HG03439 (cell line): ENCODE measurements at regions not wholly inside any gene's neighbourhood (a gene's known extent, or its start where the extent isn't known, plus 50 kb on each side); places are given as distances from the start of the nearest gene placed in this dataset.

Experiments used
- ATAC-seq: cut with Tn5 transposase; IDR thresholded peaks from one replicate; pipeline ENCODE4 v1.9.1; 2021; ENCODE audit warnings: mild to moderate bottlenecking, moderate library complexity; ENCODE audit not compliant: unreplicated experiment

DNA sequence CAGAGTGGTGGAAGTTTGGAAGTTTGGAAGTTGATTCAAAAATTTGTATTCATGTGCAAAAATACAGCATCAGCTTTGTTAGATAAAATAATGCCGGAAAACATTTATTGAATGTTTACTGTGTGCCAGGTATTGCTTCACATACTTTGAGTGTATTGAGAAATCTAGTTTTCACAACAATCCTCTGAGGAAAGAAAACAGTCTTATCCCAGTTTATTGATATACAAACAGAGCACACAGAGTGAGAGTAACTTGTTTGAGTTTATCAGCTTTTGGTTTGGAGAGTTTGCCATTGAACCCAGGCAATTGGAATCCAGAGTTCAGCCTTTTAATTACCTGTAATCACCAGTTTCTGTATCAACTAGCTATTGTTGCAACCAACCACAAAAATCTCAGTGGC, 127.2 kb upstream of the RPS6KA3 start:
- ATAC-seq: no peak

DNA sequence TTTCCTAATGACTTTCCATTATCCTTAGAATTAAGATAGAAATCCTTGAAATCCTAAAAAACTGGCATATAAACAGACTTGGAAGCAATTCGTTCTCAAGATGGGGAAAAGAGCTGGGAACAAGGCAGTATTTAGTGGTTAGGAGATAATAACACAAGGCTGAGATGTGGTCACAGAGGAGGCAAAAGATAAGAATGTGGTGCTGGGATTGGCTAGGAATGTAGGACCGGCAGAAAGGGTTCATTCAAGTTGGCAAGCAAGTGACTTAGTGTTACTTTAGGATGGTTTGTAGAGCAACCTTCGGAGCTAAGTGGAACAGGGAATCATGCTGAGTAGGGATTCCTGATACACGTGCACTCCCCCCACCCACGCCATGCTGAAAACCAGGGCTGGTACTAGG, 121.9 kb upstream of the RPS6KA3 start:
- no peak for ATAC-seq

DNA sequence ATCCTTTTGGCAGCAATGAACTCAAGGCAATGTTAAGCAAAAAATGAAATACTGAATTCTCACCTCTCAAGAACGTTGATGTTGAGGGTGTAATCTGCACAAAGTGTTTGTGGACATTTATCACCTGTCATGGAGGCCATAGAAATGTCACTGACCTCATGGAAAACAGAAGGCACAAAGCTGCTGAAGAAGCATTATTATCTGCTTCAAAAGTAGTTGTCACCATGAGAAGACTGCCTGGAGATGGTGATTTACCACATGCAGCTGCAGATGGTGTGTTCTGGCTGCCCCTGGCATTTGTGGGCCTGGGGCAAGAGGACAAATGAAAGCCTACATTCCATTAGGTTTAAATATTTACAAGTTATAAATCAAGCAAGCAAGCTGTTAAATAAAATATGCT, 116.8 kb upstream of the RPS6KA3 start:
- ATAC-seq: no peak

DNA sequence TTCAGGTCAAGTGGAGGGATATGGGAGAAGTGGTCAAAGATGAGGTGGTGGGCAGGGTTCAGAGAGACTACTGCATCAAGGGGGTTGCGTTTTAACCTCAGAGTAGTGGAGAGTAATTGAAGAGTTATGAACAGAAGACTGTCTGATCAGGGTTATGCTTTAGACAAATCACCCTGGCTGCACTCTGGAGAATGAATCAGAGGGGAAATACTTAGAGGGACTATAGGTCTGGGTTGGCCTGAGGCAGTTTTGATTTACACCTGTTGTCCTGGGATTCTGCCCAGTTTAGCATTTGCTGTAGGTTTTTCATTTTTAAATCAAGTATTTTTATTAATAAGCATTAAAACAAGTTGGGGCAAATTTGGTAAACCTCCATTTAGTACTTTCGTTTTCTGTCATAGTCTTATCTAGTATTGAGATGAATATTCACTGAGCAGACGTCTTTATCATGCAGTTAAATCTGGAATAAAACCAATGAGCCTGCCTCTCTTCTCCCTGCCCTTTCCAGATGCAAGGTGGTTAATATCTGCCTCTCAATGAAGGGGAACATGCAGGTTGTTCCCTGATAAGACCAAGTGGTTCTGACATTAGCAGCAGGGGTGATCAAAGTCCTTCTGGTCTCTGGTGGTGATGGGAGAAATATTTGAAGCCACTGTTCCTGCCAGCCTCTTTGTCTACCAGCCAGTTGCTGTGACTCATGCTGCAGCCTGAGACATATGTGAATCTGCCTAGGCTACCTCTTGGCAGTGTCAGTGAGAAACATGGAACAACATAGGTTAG, 116.0 kb upstream of the RPS6KA3 start:
- ATAC-seq: peak; percentile 75

DNA sequence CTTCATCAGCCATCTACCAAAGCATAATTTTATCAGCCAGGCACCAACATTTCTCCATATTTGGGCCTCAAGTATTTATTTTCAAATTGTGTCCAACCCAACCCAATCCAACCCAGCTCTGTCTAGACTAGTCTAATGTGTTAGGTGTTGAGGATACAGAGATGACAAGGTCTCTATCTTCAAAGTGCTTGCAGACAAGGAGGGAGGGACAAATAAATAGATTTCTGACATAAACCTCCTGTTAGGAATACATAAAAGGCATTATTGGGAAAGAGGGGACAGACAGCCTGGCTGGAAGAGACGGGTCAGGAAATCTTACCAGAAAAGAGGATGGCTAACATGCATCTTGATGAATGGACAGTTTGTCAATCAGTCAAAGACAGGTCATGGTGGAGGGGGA, 115.4 kb upstream of the RPS6KA3 start:
- ATAC-seq: no peak

DNA sequence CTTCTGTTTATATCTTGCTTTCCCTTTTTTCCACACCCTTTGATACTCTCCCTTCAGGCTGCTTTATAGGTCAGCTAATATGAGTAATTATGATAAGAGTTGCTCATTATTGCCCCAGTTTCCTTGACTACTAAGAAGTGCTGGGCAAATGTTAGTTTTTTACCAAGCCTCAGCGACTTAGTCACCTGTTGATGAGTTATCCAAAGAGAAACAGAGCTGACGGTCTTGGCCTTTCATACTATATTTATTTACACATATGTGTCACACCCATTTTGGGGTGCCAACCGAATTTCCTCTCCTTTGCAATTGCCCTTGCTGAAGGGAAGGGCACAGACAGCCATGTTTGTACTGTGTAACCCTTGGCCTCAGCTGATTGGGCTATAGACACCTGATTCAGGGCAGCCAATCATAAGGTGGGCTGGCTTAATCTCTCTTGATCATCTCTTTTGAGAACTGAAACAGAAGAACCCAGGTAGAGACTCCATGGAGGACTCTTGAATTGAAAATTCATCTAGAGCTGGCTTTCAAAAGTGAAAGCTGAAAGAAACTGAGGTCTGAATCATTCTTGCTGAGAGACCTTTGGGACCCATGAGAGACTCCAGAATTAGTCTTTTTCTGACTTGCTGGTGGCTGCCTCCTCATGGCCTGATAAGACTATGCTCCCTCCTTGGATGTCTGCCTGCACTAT, 111.7 kb upstream of the RPS6KA3 start:
- peak; percentile 58 for ATAC-seq

DNA sequence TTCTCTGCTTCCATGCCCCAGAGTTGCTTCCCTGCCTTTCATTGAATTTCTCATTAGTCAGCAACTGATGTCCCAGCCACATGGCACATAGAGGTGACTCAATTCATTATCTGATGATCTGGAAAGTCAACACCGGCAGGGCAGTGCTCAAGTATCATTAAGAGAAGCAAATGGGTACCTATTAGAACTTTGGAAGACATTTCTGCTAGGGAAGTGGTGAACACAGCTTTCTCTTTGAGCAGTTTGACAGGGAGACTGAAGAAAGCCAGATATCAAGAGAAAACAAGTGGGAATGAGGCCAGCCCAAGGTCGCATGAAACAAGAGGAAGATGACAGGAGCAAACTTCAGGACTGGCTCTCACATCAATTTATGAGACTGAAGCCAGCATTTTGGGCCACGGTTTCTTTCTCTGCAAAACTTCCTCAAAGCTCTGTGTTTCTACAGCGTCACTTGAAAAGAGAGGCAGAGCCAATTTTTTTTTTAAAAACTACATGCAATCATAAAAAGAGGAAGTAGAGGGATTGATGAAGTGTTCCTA, 108.3 kb upstream of the RPS6KA3 start:
- ATAC-seq: no peak

DNA sequence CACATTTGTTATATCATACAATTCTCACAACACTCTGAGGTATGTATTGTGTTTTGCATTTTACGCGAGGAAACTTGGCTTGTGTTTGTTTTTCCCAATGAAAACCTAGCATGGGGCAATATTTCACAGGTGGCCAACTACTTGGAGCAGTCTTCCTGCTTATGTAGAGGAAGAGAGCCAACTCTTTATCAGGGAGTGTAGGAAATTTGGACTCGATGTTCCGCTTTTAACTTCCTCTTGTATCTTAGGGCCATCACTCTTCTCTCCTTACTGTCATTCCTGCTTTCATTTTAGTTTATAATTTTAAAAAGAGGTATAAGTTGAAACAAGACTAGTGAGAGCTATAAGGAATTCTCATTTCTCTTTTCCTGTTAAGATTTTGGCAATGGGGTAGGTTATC, 107.7 kb upstream of the RPS6KA3 start:
- no peak for ATAC-seq

DNA sequence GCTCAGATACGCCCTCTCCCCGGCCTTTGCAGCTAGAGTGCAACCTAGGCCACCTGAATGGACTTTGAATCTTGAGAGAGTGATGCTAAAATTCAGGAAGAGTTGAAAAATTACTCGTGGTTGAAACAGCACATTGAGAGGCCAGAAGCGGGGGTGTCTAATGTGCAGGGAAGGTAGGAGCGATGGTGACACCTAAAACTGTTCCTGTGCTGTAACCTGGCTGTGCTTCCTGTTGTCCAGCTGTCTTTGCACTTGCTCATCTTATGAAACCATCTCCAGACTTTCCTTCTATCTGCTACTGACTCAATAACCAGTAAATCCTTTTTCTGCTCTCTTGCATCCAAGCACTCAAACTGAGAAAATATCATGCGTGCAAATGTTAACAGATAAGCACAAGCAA, 106.4 kb upstream of the RPS6KA3 start:
- ATAC-seq: no peak

DNA sequence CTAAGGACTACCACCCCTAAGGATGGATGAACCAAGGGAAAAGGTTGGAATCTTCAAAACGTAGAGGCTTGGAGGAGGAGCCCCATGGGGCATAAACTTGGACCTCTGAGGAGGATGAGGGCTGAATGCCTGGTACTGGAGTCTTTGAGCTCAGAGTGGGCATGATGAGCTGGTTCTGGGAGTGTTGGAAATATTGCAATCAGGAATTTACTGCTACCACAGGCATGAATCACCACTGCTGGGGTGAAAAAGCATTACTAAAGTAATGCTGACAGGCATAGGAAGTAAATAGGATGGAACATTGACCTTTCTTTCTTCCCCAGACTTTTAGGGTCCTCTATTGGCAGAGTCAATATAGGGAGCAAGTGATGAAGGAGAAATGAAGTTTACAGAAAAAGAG, 105.8 kb upstream of the RPS6KA3 start:
- ATAC-seq: no peak

DNA sequence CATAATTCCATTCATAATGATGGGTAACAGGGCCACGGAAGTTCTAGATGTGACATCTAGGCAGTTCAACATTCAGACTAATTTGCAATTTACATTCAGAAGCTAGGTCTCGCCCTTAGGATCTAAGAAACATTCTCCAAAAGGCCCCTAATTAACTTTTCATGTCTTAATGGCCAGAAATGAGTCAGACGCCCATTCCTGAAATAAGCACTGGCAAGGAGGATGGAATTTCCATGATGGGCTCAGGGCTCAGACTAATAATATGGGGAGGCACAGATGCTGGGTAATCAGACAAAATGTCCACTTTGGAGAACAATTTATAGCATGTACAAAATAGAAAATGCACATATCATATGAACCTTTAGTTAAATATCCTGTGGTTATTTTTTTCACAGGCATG, 102.8 kb upstream of the RPS6KA3 start:
- no peak for ATAC-seq

DNA sequence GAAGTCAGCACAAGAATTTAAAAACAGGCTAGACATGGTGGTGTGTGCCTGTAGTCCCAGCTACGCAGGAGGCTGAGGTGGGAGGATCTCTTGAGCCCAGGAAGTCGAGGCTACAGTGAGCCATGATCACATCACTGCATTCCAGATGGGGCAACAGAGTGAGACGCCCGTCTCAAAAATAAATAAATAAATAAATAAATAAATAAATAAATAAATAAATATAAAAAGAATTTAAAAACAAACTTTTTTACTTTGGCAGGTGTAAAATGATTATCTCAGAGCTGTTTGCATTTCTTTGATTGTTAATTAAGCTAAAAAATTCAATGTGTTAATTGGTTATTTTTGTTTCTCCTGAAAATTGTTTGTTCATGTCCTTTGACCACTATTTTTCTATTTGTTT, 97.5 kb upstream of the RPS6KA3 start:
- ATAC-seq: no peak

DNA sequence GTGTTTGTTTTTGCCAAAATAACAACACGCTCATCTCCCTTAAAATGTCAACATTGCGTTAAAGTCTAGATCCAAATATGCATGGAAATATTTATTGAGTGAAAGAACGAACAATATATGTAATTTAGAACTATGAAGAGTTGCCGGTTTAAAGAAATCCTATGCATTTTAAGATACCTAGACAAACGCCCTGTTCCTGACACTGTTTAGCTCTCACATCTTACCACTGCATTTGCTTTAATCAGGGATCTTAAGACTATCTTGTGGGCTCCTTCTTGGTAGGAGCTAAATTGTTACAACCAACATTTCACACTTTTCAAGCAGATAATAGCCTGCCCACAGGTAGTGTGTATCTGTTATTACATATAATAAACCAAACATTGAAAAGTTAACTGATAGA, 96.6 kb upstream of the RPS6KA3 start:
- ATAC-seq: no peak

DNA sequence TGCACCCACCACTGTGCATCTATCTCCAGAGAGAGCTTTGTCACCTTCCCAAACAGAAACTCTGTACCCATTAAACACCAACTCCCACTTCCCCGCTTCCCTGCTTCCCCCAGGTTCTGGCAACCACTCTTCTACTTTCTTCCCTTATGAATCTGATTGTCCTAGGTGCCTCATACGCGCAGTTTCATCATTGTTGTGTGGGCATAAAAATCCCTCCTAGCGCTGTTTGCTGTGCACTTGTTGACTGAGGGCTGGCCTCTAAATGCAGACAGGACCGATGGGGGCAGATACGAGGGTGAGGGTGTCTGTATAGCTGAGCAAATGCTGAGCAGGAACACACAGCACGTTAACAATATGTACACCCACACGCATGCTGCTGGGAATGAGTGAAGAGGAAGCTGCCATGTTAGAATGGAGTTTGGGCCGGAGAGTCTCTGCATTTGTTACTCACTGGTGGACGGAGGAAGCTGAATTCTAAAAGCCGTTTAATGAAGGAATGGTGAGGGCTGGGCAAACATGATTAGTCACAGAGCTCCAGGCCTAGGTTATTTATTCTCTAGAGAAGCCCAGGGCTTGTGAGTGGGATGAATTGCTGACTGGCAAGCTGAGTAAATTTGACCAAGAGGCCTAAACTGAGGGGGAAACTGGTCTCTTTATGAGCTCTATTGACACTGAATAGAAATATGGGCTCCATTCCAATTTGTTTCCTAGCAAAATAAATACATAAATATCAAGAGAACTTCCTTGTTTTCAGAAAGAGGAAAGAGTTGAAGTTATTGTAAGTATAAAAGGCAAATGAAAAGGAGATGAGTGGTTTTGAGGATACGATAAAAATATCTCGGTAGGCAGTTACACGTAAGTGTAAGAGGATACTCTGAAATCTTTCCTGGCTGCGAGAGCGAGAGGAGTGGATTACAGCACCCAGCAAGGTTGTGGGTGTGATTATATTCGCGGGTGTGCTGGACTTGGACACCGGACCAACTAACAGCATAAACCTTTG, 95.9 kb upstream of the RPS6KA3 start:
- ATAC-seq: no peak

DNA sequence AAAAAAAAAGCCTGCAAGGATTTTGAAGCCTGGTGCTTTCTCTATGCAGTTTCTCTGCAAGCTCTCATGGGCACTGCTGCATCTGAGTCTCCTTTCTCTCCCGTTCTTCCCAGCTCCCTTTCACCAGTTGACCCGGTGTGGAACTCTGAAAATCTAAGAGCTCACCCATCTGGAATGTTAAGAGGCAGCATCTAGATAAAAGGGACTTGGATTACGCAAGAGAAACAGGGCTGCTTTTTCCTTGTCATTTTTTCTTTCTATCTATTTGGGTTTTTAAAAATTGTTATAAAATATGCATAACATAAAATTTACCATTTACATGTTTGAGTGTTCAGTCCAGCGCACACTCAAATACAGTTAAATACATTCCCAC, 95.2 kb upstream of the RPS6KA3 start:
- ATAC-seq: no peak

DNA sequence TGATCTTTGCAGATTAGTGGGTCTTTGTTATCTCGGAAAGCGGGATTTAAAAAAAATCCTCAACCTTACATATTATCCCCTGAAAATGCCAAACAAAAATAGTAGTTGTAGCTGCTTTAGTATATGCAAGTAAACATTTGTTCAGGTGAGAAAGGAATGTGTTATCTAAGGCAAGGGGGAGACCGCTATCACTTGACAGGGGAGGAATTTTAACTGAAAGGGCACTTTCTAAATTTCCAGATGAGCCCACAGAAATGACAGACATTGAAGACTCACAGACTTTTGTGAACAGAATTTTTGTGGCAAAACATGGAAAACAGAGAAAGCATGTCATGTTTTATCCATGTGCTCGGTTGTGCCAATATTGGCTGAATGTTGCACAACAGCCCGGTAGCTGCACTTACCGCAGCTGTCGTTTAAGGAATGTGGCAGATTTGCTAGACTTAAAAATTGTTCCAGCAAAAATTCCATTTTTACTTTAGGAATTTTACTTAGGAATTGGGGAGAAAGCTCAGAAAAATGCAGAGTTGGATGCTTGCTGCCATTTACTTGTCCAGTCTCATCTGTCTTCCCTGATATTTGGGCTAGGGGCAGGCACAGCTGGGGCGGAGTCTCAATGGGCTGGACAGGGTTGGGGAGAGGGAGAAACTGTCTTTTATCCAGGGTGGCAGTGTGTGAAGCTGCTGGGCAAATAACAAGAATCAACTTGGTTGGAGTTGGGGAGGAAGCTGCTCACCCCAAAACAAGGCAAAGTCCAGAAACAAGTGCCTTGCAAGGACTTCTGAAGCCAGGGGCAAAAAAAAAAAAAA, 94.6 kb upstream of the RPS6KA3 start:
- no peak for ATAC-seq

DNA sequence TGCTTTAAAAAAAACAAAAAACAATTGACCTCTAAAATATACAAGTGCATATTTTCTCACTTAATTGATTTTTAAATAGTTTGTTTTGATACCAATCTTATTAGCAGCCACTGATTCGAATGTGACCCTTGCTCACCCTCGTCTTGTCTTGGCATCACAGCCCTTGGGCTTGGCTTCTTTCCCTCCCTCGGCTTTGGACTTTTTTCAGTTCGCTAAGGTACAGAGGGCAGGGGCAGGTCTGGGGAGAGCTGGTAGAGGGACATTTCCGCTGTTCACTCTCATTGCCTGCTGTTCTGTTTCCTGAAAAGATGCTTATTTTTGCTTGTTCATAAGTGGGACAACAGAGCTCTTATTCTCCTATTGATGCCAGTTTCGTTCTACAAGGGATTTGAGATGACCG, 88.5 kb upstream of the RPS6KA3 start:
- no peak for ATAC-seq

DNA sequence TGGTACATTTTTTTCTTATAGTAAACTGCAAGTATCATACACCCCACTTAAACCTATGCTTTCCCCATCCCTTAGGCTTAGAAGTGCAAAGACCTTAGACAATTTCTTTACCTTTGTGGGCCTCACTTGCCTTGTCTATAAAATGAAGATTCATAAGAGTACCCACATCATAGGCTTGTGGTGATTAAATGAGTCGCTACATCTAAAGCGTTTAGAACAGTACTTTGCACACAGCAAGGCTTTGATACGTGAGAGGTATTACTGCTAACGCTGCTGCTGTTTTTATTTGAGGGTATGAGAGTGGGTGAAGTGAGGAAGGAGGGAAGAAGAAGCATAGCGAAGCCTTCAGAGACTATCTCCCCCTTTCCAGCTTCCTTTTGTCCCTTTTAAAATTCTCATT, 87.8 kb upstream of the RPS6KA3 start:
- ATAC-seq: no peak

DNA sequence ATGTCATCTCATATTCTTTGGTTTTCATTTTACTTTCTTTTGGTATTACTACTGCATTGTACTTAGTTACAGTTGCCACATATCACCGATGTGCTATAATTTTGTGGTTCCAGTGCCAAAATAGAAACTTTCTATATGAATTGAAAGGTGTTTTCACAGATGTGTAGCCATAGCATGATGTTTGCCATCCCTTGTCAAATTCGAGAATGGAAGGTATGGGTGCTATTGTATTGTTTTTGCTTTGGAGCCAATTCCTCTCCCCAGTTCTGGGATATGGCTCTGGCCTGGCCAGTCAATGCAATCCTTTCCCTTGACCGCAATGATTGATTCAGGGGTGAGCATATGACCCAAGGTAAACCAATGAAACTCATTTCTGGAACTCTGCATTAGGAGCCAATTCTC, 86.2 kb upstream of the RPS6KA3 start:
- ATAC-seq: no peak

DNA sequence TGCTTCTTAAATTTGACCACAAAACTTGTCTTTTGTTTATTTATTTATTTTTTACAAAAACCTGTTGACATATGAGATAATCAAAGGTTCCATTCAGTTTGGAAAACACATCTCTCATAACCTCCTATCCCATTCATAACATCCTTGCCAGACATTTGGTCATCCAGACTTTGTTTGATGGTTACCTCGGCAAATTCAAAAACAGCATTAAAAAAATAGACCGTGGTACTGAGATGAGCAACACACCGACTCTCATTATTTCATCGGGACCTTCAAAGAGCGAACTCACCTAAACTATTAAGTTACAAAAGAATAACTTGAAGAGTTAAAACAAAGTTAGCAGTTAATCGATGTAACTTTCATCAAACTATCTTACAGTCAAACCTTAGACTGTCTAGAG, 85.8 kb upstream of the RPS6KA3 start:
- no peak for ATAC-seq
